RWPE2 (cell line): ENCODE measurements at regions not wholly inside any gene's neighbourhood (a gene's known extent, or its start where the extent isn't known, plus 50 kb on each side); places are given as distances from the start of the nearest gene placed in this dataset.
A peak's percentile ranks its signal among the peaks of the same experiment; 100 is the strongest.

Source experiments
- ATAC-seq: fragments of 200-7000 bp; cut with Tn5 transposase; 3 replicates; pipeline ENCODE4 v1.9.1; 2021; ENCODE audit warnings: low read depth
- DNase-seq: peaks from one replicate; pipeline ENCODE4 v3.0.0-alpha.2; 2020; ENCODE audit warnings: low spot score
- H3K27ac ChIP-seq: fragments of 450-650 bp; 2 replicates; pipeline ENCODE4 v1.5.1; 2017; ENCODE audit warnings: mild to moderate bottlenecking; ENCODE audit not compliant: poor library complexity, severe bottlenecking
- H3K27me3 ChIP-seq: fragments of 250-450 bp; sonication (Bioruptor Pico); 2 replicates; pipeline ENCODE4 v1.5.1; 2021; ENCODE audit warnings: mild to moderate bottlenecking, moderate library complexity; ENCODE audit not compliant: insufficient read depth, poor library complexity, severe bottlenecking
- H3K36me3 ChIP-seq: fragments of 250-450 bp; sonication (Bioruptor Pico); 2 replicates; pipeline ENCODE4 v1.5.1; 2020; ENCODE audit warnings: low read depth, mild to moderate bottlenecking, moderate library complexity
- H3K4me1 ChIP-seq: fragments of 250-450 bp; sonication (Bioruptor Pico); 2 replicates; pipeline ENCODE4 v1.5.1; 2021; ENCODE audit warnings: mild to moderate bottlenecking, moderate library complexity; ENCODE audit not compliant: insufficient read depth, poor library complexity, severe bottlenecking
- H3K4me3 ChIP-seq: fragments of 250-450 bp; sonication (Bioruptor Pico); 2 replicates; pipeline ENCODE4 v1.5.1; 2021; ENCODE audit warnings: mild to moderate bottlenecking, moderate library complexity; ENCODE audit not compliant: severe bottlenecking
- H3K9me3 ChIP-seq: fragments of 250-450 bp; sonication (Bioruptor Pico); 2 replicates; pipeline ENCODE4 v1.5.1; 2021; ENCODE audit warnings: mild to moderate bottlenecking, moderate library complexity; ENCODE audit not compliant: severe bottlenecking
- TF ChIP-seq, protein P1 (sequence below): fragments of 450-650 bp; IDR thresholded peaks from one replicate; pipeline ENCODE4 v1.5.1; 2017; ENCODE audit warnings: mild to moderate bottlenecking, moderate library complexity; ENCODE audit not compliant: poor library complexity, severe bottlenecking

DNA sequence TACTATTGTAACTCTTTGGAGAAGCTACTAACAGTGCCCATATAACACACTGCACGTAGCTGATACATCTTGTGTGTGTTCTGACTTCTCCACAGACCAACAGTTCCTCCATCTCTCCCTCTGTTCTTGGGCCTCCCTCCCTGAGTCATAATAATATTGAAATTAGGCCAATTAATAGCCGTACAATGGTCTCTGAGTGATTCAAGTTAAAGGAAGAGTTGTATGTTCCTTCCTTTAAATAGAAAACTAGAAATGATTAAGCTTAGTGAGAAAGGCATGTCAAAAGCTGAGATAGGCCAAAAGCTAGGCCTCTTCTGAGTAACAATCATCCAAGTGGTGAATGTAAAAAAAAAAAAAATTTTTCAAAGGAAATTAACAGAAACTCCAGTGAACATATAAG, 828.4 kb upstream of the CHAC2 start:
- no peaks in the 10 kb centered on the region for H3K36me3 ChIP-seq
- no peak overlapping the region for H3K27ac ChIP-seq
- no peak for ATAC-seq
- DNase-seq: no peak
- H3K4me1 ChIP-seq: peaks cover 21% of the 10 kb centered on the region
- H3K4me3 ChIP-seq: no peak overlapping the region
- H3K27me3 ChIP-seq: no peaks in the 10 kb centered on the region
- TF ChIP-seq, protein P1, sequence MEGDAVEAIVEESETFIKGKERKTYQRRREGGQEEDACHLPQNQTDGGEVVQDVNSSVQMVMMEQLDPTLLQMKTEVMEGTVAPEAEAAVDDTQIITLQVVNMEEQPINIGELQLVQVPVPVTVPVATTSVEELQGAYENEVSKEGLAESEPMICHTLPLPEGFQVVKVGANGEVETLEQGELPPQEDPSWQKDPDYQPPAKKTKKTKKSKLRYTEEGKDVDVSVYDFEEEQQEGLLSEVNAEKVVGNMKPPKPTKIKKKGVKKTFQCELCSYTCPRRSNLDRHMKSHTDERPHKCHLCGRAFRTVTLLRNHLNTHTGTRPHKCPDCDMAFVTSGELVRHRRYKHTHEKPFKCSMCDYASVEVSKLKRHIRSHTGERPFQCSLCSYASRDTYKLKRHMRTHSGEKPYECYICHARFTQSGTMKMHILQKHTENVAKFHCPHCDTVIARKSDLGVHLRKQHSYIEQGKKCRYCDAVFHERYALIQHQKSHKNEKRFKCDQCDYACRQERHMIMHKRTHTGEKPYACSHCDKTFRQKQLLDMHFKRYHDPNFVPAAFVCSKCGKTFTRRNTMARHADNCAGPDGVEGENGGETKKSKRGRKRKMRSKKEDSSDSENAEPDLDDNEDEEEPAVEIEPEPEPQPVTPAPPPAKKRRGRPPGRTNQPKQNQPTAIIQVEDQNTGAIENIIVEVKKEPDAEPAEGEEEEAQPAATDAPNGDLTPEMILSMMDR: no peak
- H3K9me3 ChIP-seq: no peaks in the 10 kb centered on the region

DNA sequence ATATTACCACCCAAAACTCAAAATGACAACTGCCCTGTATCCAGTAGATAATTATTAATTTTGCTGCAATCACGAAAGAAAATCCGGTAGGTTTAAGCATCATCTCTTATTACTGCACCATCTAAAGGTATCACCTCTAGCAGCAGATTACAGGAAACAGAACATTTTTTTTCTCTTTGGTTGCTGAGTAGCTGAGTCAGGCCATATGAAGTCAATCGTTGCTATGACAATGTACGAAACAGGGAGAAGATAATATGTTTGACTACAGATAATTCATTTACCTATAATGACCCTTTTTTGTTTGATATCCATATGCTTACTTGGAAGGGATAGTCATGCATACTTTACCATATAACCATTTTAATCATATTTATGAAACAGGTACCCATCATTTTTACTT, 831.6 kb upstream of the CHAC2 start:
- H3K36me3 ChIP-seq: no peaks in the 10 kb centered on the region
- TF ChIP-seq, protein P1: no peak
- H3K9me3 ChIP-seq: no peaks in the 10 kb centered on the region
- H3K27ac ChIP-seq: peak overlapping the region; percentile 96
- no peaks in the 10 kb centered on the region for H3K27me3 ChIP-seq
- no peak overlapping the region for H3K4me3 ChIP-seq
- ATAC-seq (peak; percentile 64), DNase-seq (no peak)
- peaks cover 32% of the 10 kb centered on the region for H3K4me1 ChIP-seq

DNA sequence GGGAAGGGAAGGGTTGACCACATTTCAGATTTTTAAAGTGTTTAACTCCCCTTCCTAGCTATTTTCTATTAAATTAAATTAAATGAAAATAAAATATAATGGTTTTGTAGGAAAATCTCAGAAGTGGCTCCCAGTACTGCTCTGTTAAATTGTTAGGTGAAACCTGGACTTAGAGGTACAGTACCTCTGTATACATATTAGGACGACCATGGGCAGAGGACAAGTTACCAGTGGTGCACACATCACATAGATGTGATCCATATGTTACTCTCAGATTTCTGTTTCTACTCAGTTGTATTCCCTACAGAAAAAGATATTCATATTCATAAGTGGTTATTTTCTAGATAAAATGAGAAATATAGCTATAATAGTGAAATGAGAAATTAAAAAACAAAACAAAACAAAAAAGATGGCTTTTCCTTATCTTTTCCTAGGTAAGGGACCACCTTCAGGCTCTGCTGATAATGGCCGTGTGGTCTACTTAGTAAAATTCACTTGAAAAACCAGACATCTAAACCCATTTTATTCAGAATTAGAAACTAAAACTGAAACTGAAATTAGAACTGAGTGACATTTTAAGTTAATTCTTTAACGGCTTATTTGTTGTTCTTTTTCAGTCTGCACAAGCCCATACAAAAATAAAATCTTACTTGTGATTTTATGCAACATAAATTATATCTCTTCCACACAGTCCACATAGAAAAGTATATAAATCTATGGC, 832.5 kb upstream of the CHAC2 start:
- H3K4me3 ChIP-seq: no peak overlapping the region
- no peaks in the 10 kb centered on the region for H3K36me3 ChIP-seq
- no peaks in the 10 kb centered on the region for H3K9me3 ChIP-seq
- H3K4me1 ChIP-seq: peaks cover 32% of the 10 kb centered on the region
- TF ChIP-seq, protein P1: no peak
- H3K27me3 ChIP-seq: no peaks in the 10 kb centered on the region
- peak overlapping the region; percentile 96 for H3K27ac ChIP-seq
- no peak for ATAC-seq
- no peak for DNase-seq

DNA sequence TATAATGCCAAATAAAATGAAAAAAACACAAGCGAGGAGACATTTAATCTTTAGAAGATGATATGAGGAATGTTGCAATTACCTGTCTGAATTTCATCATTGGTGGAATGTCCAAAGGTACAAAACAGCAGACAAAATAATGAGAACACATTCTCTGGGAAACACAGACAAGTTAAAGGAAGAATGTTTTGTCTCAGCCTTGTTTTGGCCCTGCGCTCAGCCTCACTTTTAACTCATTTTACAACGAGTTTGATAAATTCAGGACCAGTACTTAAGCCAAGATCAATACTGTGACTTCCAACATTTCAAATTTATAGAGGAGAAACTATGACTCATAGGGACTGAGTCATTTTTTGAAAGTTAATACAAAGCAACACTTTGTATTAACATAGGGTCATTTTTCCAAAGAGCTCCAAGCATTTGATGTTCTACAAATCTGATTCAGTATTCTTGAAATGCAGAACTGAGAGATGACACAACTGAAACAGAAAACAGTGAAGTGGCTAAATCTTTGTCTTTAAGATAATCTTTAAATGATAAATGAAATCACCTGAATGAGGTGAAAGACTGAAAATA, 833.2 kb upstream of the CHAC2 start:
- Histone ChIP-seq H3K36me3 (no peaks in the 10 kb centered on the region), H3K27me3 (no peaks in the 10 kb centered on the region), H3K27ac (peak overlapping the region; percentile 96), H3K9me3 (no peaks in the 10 kb centered on the region), H3K4me1 (peaks cover 32% of the 10 kb centered on the region), H3K4me3 (no peak overlapping the region)
- ATAC-seq: peak; percentile 81
- DNase-seq: peak; percentile 38
- TF ChIP-seq, protein P1: no peak

DNA sequence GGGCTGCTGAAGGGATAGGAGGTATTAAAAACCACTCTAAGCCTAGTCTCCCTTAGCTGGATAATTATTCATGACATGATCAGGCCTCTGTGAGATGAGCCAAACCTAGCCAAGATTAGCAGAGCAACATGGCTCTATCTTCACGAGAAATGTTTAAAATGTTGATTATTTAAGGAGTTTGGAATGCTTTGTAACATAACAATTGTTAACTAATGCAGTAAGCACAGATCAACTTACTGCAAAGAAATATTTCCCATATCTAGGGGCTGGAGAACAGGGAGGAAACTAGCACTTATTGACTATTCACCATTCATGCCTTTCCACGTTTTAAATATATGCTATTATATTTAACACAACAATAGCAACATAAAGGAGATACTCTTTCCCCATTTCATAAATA, 833.7 kb upstream of the CHAC2 start:
- H3K9me3 ChIP-seq: no peaks in the 10 kb centered on the region
- H3K4me3 ChIP-seq: no peak overlapping the region
- H3K4me1 ChIP-seq: peaks cover 32% of the 10 kb centered on the region
- peak overlapping the region; percentile 96 for H3K27ac ChIP-seq
- H3K27me3 ChIP-seq: no peaks in the 10 kb centered on the region
- DNase-seq (no peak), ATAC-seq (peak; percentile 30)
- TF ChIP-seq, protein P1: no peak
- no peaks in the 10 kb centered on the region for H3K36me3 ChIP-seq
